ENCODE measurements at regions not wholly inside any gene's neighbourhood (a gene's known extent, or its start where the extent isn't known, plus 50 kb on each side); places are given as distances from the start of the nearest gene placed in this dataset.
A peak's percentile ranks its signal among the peaks of the same experiment; 100 is the strongest.

DNA sequence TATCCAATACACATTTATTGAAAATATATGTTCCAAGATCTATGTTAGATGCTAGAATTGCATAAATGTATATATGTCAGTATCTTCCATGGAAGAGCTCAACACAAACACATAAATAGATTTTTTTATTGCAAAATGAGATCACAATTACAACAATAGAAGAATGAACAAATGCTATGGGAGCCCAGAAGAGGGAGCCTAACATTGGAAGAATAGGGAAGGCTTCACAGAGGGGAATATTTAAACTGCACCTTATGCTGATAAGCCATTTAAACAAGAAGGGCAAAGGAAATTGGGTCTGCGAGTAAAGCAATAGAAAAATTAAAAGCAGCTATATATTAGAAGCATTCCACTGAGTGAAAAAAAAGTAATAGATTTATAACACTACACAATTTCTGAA lies 96.1 kb upstream of the LRRC55 start:
- H3K27ac Mint-ChIP-seq, result no peak overlapping the region
- no peaks in the 10 kb centered on the region for H3K36me3 Mint-ChIP-seq (ENCODE audit: low read depth)
- H3K9me3 Mint-ChIP-seq, result no peaks in the 10 kb centered on the region
- DNase-seq, result no peak
- no peak overlapping the region for H3K4me3 Mint-ChIP-seq
- no peaks in the 10 kb centered on the region for H3K4me1 Mint-ChIP-seq
- no peaks in the 10 kb centered on the region for H3K27me3 Mint-ChIP-seq
- ChIA-PET CTCF (no interaction called here), POLR2A (no interaction called here)

DNA sequence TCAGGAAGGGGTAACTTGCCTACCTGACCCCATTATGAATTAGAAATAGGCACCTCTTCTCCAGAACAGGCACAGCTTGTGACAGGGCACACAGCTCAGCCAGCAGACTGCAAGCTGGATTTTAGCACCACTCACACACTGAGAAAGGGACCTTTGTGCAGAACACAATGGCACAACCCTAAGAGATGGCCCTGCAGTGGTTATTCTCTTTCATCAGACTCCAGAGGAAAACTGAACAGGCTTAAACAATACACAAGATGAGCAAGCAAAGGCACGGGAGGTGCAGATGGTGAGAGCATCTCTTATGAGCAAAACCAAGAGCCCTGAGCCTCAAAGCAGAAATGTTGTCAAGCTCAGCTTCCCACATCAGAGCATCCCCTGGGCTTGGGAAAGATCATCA lies 93.8 kb upstream of the LRRC55 start:
- H3K4me3 Mint-ChIP-seq, result no peak overlapping the region
- H3K27ac Mint-ChIP-seq, result no peak overlapping the region
- no peak for DNase-seq
- no peaks in the 10 kb centered on the region for H3K4me1 Mint-ChIP-seq
- ChIA-PET CTCF (no interaction called here), POLR2A (no interaction called here)
- no peaks in the 10 kb centered on the region for H3K9me3 Mint-ChIP-seq
- no peaks in the 10 kb centered on the region for H3K36me3 Mint-ChIP-seq (ENCODE audit: low read depth)
- H3K27me3 Mint-ChIP-seq, result no peaks in the 10 kb centered on the region

DNA sequence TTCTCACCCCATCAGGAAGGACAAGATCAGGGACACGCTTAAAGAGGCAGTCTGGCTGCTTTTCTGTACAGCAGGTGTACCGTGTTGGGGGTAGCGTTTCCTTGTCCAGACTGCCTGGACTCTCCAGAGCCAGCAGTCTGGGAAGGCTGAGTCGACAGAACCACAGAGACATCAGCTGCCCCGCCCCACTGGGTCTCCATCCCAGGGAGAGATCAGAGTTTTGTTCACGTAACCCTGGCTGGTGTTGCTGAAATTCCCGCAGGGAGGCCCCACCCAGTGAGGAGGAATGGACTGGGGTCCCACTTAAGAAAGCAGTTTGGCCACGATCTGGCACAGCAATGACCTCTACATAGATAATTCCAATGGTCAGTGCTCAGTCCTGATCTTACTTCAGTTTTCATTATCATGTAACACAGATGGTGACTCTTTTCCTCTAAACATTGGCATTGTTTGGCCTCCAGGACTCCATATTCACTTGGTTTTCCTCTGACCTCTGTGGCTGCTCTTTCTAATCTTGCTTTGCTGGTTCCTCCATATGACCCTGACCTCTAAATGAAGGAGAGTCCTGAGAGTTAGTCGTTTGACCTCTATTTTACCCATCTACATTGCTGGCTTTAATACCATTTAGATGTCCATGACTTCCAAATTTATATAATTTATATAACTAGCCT lies 89.6 kb upstream of the LRRC55 start:
- H3K4me1 Mint-ChIP-seq, result no peaks in the 10 kb centered on the region
- H3K9me3 Mint-ChIP-seq, result no peaks in the 10 kb centered on the region
- POLR2A ChIA-PET, result no interaction called here
- H3K36me3 Mint-ChIP-seq (ENCODE audit: low read depth), result no peaks in the 10 kb centered on the region
- no peak overlapping the region for H3K27ac Mint-ChIP-seq
- CTCF ChIA-PET, result no interaction called here
- no peak overlapping the region for H3K4me3 Mint-ChIP-seq
- DNase-seq, result no peak
- H3K27me3 Mint-ChIP-seq, result no peaks in the 10 kb centered on the region

DNA sequence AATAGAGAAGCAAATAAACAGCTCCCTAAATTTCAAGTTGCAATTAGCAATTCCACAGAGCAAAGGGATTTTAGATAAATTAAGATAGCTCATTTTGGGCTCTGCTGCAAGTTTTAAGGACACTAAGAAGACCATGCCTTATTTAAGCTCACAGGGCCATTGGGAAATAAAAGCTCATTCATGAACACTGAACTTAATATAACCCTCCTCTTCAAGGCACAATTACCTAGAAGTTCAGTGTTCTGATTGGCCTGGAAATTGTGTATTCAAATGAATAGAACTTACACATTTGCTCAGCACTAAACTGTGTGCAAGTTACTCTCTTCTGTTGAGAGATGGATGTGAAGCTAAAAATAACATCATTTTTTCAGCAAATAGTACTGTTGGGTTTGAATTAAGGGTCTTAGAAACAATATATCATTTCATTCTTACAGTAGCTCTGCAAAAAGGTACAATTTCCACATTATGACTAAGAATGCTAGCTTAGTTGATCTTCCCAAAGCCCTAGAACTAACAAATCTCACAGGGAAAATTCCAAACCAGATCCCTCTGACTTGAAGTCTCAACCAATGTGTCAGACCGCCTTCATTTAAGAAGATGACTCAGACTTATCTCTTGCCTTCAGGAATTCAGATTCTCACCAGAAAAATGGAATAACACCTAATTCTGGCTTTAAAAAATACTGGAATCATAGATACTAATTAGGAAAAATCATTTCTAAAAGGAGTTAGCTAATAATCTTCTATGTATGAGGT lies 87.4 kb upstream of the LRRC55 start:
- H3K9me3 Mint-ChIP-seq, result no peaks in the 10 kb centered on the region
- no peaks in the 10 kb centered on the region for H3K27me3 Mint-ChIP-seq
- H3K4me1 Mint-ChIP-seq, result no peaks in the 10 kb centered on the region
- H3K27ac Mint-ChIP-seq, result no peak overlapping the region
- POLR2A ChIA-PET, result no interaction called here
- CTCF ChIA-PET, result no interaction called here
- no peaks in the 10 kb centered on the region for H3K36me3 Mint-ChIP-seq (ENCODE audit: low read depth)
- no peak for DNase-seq
- H3K4me3 Mint-ChIP-seq, result no peak overlapping the region

DNA sequence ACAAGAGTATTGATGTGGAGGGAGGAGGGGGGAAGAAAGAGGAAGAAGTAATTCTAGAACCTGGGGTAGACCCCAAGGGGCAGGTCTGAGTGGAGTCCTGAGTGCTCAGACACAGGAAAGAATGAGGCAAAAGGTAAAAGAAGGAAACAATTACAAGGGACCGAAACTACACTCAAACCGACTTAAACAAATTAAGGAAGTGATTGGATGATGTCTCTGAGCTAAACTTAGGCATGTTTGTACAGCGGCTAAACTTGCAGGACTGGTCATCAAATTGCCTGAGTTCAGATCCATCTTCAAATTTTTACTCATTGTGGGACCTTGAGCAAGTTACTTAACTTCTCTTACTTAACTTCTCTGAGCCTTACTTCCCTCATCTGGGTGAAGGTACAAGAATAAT lies 86.3 kb upstream of the LRRC55 start:
- ChIA-PET POLR2A (no interaction called here), CTCF (no interaction called here)
- Mint-ChIP-seq H3K4me3 (no peak overlapping the region), H3K9me3 (no peaks in the 10 kb centered on the region), H3K4me1 (no peaks in the 10 kb centered on the region), H3K36me3 (ENCODE audit: low read depth) (no peaks in the 10 kb centered on the region), H3K27ac (no peak overlapping the region), H3K27me3 (no peaks in the 10 kb centered on the region)
- no peak for DNase-seq

DNA sequence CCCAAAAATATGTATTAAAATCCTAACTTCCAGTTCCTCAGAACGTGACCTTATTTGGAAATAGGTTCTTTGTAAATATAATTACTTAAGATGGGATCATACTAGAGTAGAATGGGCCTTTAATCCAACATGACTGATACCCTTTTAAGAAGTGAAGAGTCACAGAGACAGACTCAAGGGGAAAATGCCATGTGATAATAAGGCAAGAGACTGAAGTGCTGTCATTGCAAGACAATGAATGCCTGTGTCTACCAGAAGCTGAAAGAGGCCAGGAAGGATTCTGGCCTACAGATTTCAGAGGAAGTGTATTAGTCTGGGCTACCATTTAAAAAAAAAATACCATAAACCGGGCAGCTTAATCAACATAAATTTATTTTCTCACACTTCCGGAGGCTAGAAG lies 85.9 kb upstream of the LRRC55 start:
- CTCF ChIA-PET, result no interaction called here

DNA sequence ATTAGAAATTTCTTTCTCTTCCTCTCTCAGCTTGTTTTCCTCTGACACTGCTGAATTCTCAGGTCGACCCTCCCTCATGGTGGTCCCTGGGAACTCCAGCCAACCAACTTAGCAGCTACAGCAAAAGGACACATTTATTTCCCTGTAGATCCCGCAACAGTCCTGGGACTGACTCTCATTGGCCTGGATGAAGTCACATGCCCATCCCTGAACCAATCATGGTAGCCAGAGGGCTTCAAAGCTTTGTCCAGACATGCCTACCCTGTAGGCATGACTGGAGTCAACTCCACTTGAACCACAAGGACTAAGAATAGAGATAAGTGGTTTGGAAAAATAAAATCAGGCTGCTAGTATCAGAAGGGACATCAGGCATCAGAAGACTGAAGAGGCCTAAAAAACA lies 84.6 kb upstream of the LRRC55 start:
- no peaks in the 10 kb centered on the region for H3K4me1 Mint-ChIP-seq
- ChIA-PET CTCF (no interaction called here), POLR2A (no interaction called here)
- H3K36me3 Mint-ChIP-seq (ENCODE audit: low read depth), result no peaks in the 10 kb centered on the region
- no peak for DNase-seq
- H3K4me3 Mint-ChIP-seq, result no peak overlapping the region
- H3K27me3 Mint-ChIP-seq, result no peaks in the 10 kb centered on the region
- H3K27ac Mint-ChIP-seq, result no peak overlapping the region
- no peaks in the 10 kb centered on the region for H3K9me3 Mint-ChIP-seq

More for the DNA sequence above, 85.9 kb upstream of the LRRC55 start:
- Mint-ChIP-seq H3K36me3 (ENCODE audit: low read depth) (no peaks in the 10 kb centered on the region), H3K4me1 (no peaks in the 10 kb centered on the region), H3K9me3 (no peaks in the 10 kb centered on the region), H3K27me3 (no peaks in the 10 kb centered on the region), H3K27ac (no peak overlapping the region), H3K4me3 (no peak overlapping the region)
- no peak for DNase-seq
- POLR2A ChIA-PET, result no interaction called here

DNA sequence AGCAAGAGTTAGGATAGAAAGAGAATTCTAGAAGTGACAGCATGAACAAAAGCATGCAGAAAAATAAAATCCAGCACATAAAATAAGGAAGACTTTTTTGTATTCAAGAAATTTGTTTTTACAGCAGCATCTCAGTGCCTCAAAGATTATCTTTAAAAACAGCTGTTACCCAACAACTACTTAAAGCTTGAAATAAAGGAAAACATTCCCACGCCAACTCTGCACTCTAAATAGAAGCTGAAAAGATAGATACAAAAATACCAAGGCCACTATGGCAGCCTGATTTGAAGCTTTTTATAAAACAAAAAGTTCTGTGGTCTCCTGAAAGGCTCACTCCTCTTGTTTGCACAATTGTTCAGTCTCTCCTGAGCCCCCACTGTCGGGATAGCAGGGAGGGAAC lies 83.6 kb upstream of the LRRC55 start:
- ChIA-PET POLR2A (no interaction called here), CTCF (no interaction called here)
- DNase-seq, result no peak
- no peak overlapping the region for H3K27ac Mint-ChIP-seq
- no peaks in the 10 kb centered on the region for H3K4me1 Mint-ChIP-seq
- peaks cover 2% of the 10 kb centered on the region for H3K27me3 Mint-ChIP-seq
- no peaks in the 10 kb centered on the region for H3K36me3 Mint-ChIP-seq (ENCODE audit: low read depth)
- no peaks in the 10 kb centered on the region for H3K9me3 Mint-ChIP-seq
- H3K4me3 Mint-ChIP-seq, result no peak overlapping the region

DNA sequence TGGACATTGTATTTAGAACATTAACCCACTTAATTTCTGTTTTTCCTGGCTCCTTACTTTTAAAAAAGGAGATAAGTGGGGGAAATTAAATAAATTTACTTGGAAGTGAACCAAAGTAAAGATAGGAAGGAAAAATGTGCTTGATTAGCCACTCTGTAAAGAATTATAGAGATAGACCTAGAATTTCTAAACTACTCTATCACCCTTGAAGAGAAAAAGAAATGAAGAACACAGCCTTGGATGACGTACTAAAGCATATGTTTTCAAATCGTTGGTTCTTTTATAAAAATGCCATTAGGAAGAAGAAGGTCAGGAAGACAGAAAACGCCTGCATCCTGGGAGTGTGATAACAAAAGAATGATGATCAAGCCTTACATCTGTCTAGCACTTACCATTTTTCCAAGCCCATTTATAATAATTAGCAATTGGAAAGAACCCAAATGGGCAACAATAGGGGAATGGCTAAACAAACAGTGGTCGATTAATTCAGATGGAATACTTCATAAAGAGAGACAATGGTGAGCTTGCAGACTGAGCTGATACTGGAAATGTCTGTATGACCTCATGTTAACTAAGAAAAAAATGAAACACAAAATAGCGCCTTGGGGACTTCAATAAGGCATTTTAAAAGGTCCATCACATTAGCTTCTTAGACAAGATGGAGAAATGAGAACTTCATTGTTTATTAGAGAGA lies 81.0 kb upstream of the LRRC55 start:
- ChIA-PET POLR2A (no interaction called here), CTCF (no interaction called here)
- Mint-ChIP-seq H3K27ac (no peak overlapping the region), H3K9me3 (no peaks in the 10 kb centered on the region), H3K36me3 (ENCODE audit: low read depth) (no peaks in the 10 kb centered on the region), H3K27me3 (peaks cover 2% of the 10 kb centered on the region), H3K4me3 (no peak overlapping the region), H3K4me1 (no peaks in the 10 kb centered on the region)
- no peak for DNase-seq

DNA sequence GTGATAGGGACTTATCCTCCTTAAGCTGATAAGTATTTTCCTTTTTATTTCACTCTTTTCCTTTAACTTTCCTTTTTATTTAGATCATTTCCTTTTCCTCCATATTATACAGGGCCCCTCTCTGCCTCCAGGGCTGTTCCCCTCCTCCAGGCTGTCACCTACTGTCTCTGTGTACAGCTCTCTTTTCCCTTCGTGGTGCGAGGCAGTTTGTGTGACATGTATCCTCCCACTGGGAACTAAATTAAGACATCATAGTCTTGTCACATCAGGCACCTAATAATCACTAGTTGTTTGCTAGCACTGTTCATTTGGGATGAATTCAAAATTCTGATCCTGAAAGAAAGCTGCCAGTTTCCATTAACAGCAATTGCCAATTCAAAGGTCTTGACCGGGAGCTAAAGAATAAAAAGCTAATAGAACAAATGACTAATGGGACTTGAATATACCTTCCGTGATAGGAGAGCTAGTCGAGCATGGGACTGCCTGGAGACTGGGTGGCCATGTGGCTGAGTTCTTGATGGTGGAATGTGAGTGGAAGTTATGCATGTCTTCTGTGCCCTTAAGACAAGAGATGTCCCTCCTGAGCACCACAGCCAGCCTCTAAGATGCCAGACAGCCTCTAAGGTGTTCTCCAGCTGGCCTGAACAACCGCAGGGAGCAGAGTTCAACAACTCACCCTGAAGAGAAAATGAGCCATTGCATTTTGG lies 77.7 kb upstream of the LRRC55 start:
- POLR2A ChIA-PET, result no interaction called here
- CTCF ChIA-PET, result no interaction called here
- H3K36me3 Mint-ChIP-seq (ENCODE audit: low read depth), result no peaks in the 10 kb centered on the region

DNA sequence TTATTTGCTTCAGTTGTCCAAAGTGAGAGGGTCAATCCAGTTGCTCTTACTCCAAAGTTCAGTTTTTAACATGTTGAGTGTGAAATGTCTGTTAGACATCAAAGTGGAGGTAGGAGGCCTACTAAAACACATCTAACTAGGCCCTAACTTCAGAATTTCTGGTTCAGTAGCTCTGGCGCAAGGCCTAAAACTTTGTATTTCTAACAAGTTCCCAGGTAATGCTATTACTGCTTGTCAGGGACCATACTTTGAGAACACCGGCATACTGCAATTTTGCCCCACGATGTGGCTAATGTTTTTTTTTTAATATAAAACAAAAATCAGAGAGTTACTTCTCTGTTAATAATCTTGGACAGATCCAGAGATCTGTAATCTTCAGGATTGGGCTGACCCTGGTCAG lies 72.4 kb upstream of the LRRC55 start:
- H3K4me3 Mint-ChIP-seq, result no peak overlapping the region
- peaks cover 3% of the 10 kb centered on the region for H3K27me3 Mint-ChIP-seq
- H3K9me3 Mint-ChIP-seq, result no peaks in the 10 kb centered on the region
- ChIA-PET POLR2A (no interaction called here), CTCF (no interaction called here)
- H3K4me1 Mint-ChIP-seq, result no peaks in the 10 kb centered on the region
- DNase-seq, result no peak
- H3K27ac Mint-ChIP-seq, result no peak overlapping the region
- H3K36me3 Mint-ChIP-seq (ENCODE audit: low read depth), result no peaks in the 10 kb centered on the region

More for the DNA sequence above, 77.7 kb upstream of the LRRC55 start:
- H3K27me3 Mint-ChIP-seq, result peaks cover 5% of the 10 kb centered on the region
- no peaks in the 10 kb centered on the region for H3K9me3 Mint-ChIP-seq
- DNase-seq, result no peak
- H3K4me3 Mint-ChIP-seq, result no peak overlapping the region
- no peak overlapping the region for H3K27ac Mint-ChIP-seq
- H3K4me1 Mint-ChIP-seq, result no peaks in the 10 kb centered on the region

DNA sequence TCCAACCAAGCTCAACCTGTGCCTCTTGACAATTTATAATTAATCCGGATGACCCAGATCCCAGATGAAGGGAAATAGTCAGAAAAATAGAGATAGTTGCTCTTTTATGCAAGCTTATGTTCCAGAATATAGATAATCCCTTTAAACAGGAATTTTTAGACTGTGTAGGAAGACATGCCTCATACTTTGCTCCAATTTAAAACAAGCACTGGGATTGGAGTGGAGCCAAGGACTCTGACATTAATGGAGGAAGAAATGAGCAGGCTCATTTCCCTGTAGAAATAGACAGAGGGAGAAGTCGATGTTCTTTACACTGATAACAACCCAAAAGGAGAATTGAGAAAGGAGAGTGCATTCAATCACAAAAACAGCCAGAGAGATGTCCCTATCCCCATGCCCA lies 70.1 kb upstream of the LRRC55 start:
- POLR2A ChIA-PET, result no interaction called here
- Mint-ChIP-seq H3K27me3 (peaks cover 3% of the 10 kb centered on the region), H3K4me3 (no peak overlapping the region), H3K4me1 (no peaks in the 10 kb centered on the region), H3K9me3 (no peaks in the 10 kb centered on the region), H3K36me3 (ENCODE audit: low read depth) (no peaks in the 10 kb centered on the region), H3K27ac (no peak overlapping the region)
- no peak for DNase-seq
- CTCF ChIA-PET, result no interaction called here

DNA sequence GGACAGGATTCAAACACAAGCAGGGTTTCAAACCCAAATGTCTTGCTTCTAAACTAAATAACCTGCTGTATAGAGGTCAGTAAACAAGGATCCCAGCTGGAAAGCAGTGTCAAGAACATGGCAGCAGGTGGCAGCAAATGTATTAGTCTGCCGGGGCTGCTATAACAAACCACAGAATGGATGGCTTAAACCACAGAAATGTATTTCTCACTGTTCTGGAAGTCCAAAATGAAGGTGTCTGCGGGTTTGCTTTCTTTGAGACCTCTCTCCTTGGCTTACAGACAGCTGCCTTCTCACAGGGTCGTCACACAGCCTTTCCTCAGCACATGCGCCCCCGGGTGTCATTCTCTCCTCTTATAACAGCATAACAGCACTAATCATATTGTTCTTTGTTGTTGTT lies 65.1 kb upstream of the LRRC55 start:
- no peaks in the 10 kb centered on the region for H3K27me3 Mint-ChIP-seq
- CTCF ChIA-PET, result interaction anchor here (0.5 kb wide), 1 partner anchor 505 kb away, joined by 3 read pairs; no protein-coding TSS in a partner anchor
- DNase-seq, result peak; percentile 21
- no peak overlapping the region for H3K4me3 Mint-ChIP-seq
- no peaks in the 10 kb centered on the region for H3K4me1 Mint-ChIP-seq
- H3K36me3 Mint-ChIP-seq (ENCODE audit: low read depth), result no peaks in the 10 kb centered on the region
- POLR2A ChIA-PET, result no interaction called here
- no peaks in the 10 kb centered on the region for H3K9me3 Mint-ChIP-seq
- no peak overlapping the region for H3K27ac Mint-ChIP-seq
